Upper lobe of left lung (tissue), 6 donors: ENCODE measurements at regions not wholly inside any gene's neighbourhood (a gene's known extent, or its start where the extent isn't known, plus 50 kb on each side); places are given as distances from the start of the nearest gene placed in this dataset.

Source experiments
- ATAC-seq, 2 donors: fragments of 200-7000 bp; cut with Tn5 transposase; one replicate each; pipeline ENCODE4 v1.9.1; 2022; ENCODE audit warnings: mild to moderate bottlenecking in 2 of 2, moderate library complexity in 2 of 2; ENCODE audit not compliant: low FRiP score in 2 of 2
- DNase-seq, 2 donors: peaks; one replicate each; pipeline ENCODE4 v3.0.0-alpha.2; 2019 to 2020
- H3K27ac ChIP-seq, 4 donors: fragments of 200-600 bp; sonication (generic); one replicate each; pipeline ENCODE4 v1.5.1; 2016 to 2019
- H3K27me3 ChIP-seq, 4 donors: fragments of 200-600 bp; sonication (generic); one replicate each; pipeline ENCODE4 v1.5.1; 2017 to 2019
- H3K36me3 ChIP-seq, 4 donors: fragments of 200-600 bp; sonication (generic); one replicate each; pipeline ENCODE4 v1.5.1; 2016 to 2019
- H3K4me1 ChIP-seq, 4 donors: fragments of 200-600 bp; sonication (generic); one replicate each; pipeline ENCODE4 v1.5.1; 2018 to 2019
- H3K4me3 ChIP-seq, 4 donors: fragments of 200-600 bp; sonication (generic); one replicate each; pipeline ENCODE4 v1.5.1; 2017 to 2019; ENCODE audit warnings: mild to moderate bottlenecking in 2 of 4, moderate library complexity in 1 of 4
- H3K9me3 ChIP-seq, 4 donors: fragments of 200-600 bp; sonication (generic); one replicate each; pipeline ENCODE4 v1.5.1; 2018 to 2019
- EP300 ChIP-seq, 4 donors: sonication (generic); formaldehyde crosslinking; IDR thresholded peaks; one replicate each; pipeline ENCODE4 v1.5.1; 2017; ENCODE audit warnings: antibody characterized with exemption in 4 of 4, control low read depth in 2 of 4
- POLR2A ChIP-seq, 4 donors: fragments of 450-650 bp; IDR thresholded peaks; one replicate each; pipeline ENCODE4 v1.5.1; 2016 to 2017; ENCODE audit warnings: antibody characterized with exemption in 4 of 4, mild to moderate bottlenecking in 2 of 4
- POLR2AphosphoS5 ChIP-seq, 2 donors: sonication (generic); formaldehyde crosslinking; IDR thresholded peaks; one replicate each; pipeline ENCODE4 v1.5.1; 2017; ENCODE audit warnings: antibody characterized with exemption in 2 of 2
- WGBS, 2 donors: methylation state at CpG; one replicate each; pipeline ENCODE4 v1.1.5; 2017 to 2018; 5-methylcytosine and 5-hydroxymethylcytosine counted together
- TF ChIP-seq, protein P1 (sequence below), 6 experiments: fragments of 450-650 bp in 4 of 6; fragments of 200-600 bp in 2 of 6; sonication (generic) in 2 of 6; IDR thresholded peaks; one replicate each; pipeline ENCODE4 v1.5.1; 2016 to 2019; ENCODE audit warnings: antibody characterized with exemption in 6 of 6
- donor health status: DM: no; HTN: no; CAD: no; lungs with moderate emphysema.
- donor health status: DM: no; HTN: yes; CAD: no; lungs with severe emphysema.

GRCh38 chr18:77397056-77397455 lies 147.4 kb downstream of the GALR1 start:
- Histone ChIP-seq H3K4me1 (no peaks in the 10 kb centered on the region), H3K27me3 (no peaks in the 10 kb centered on the region), H3K36me3 (no peaks in the 10 kb centered on the region), H3K9me3 (no peaks in the 10 kb centered on the region), H3K4me3 (no peak overlapping the region), H3K27ac (no peak overlapping the region)
- TF ChIP-seq POLR2A (IDR thresholded peaks at IDR 0.05), result no peak
- no peak for TF ChIP-seq EP300 (IDR thresholded peaks at IDR 0.05)
- TF ChIP-seq POLR2AphosphoS5 (IDR thresholded peaks at IDR 0.05), result no peak
- TF ChIP-seq, protein P1, sequence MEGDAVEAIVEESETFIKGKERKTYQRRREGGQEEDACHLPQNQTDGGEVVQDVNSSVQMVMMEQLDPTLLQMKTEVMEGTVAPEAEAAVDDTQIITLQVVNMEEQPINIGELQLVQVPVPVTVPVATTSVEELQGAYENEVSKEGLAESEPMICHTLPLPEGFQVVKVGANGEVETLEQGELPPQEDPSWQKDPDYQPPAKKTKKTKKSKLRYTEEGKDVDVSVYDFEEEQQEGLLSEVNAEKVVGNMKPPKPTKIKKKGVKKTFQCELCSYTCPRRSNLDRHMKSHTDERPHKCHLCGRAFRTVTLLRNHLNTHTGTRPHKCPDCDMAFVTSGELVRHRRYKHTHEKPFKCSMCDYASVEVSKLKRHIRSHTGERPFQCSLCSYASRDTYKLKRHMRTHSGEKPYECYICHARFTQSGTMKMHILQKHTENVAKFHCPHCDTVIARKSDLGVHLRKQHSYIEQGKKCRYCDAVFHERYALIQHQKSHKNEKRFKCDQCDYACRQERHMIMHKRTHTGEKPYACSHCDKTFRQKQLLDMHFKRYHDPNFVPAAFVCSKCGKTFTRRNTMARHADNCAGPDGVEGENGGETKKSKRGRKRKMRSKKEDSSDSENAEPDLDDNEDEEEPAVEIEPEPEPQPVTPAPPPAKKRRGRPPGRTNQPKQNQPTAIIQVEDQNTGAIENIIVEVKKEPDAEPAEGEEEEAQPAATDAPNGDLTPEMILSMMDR (IDR thresholded peaks at IDR 0.05), result no peak
- no peak for ATAC-seq
- DNase-seq, result no peak
- WGBS, 2 donors, result 60 to 90% methylated on average over 3 to 6 of the region's 6 CpGs

DNA sequence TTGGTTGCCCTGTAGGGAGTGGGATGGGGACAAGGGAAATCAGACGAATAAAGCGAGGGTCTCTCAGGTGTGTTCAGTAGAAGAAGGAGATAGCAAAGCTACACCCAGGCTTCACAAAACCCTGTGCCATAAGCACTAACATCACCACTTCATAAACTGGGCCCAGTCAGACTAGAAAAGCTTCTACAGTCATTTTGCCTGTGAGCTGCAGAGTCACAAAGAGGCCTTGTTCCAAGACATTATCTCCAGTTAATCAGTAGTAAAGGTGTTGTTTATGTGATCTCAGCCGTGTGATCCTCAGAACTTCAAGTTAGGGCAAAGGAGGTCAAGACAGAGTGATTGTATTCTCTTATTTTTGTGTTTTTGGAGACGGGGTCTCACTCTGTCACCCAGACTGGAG lies 148.0 kb downstream of the GALR1 start:
- Histone ChIP-seq H3K27me3 (no peaks in the 10 kb centered on the region), H3K4me3 (no peak overlapping the region), H3K27ac (no peak overlapping the region), H3K36me3 (no peaks in the 10 kb centered on the region), H3K4me1 (no peaks in the 10 kb centered on the region), H3K9me3 (no peaks in the 10 kb centered on the region)
- 60 to 71% methylated on average over 4 of the region's 4 CpGs for WGBS, 2 donors
- no peak for DNase-seq
- TF ChIP-seq, protein P1 (IDR thresholded peaks at IDR 0.05), result no peak
- no peak for ATAC-seq

- H3K27me3 ChIP-seq, result no peaks in the 10 kb centered on the region
- ATAC-seq, result no peak
- H3K4me1 ChIP-seq, result no peaks in the 10 kb centered on the region
- no peak for DNase-seq
- H3K9me3 ChIP-seq, result no peaks in the 10 kb centered on the region
- TF ChIP-seq POLR2AphosphoS5 (IDR thresholded peaks at IDR 0.05) (no peak), EP300 (IDR thresholded peaks at IDR 0.05) (no peak), POLR2A (IDR thresholded peaks at IDR 0.05) (no peak)
- TF ChIP-seq, protein P1 (IDR thresholded peaks at IDR 0.05), result no peak
- H3K36me3 ChIP-seq, result no peaks in the 10 kb centered on the region
- H3K27ac ChIP-seq, result no peak overlapping the region
- WGBS, 2 donors, result 89 to 93% methylated on average over 5 of the region's 5 CpGs
- no peak overlapping the region for H3K4me3 ChIP-seq
Measured at GRCh38 chr18:77400561-77400960, 150.9 kb downstream of the GALR1 start.

DNA sequence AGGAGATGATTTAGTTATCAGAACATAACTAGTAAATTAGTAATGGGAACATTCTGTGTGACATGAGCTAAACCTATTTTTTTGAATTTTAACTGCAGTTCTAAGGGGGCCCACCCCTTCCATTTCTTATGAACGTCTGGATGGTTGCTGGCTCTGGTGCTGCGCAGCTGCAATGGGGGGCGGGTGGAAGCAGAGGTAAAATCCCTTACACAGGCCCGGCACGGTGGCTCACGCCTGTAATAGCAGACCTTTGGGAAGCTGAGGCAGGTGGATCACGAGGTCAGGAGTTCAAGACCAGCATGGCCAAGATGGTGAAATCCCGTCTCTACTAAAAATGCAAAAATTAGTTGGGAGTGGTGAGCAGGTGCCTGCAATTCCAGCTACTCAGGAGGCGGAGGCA lies 151.5 kb downstream of the GALR1 start:
- WGBS, 2 donors, result 89 to 93% methylated on average over 5 to 9 of the region's 9 CpGs
- Histone ChIP-seq H3K9me3 (no peaks in the 10 kb centered on the region), H3K4me1 (no peaks in the 10 kb centered on the region), H3K27me3 (no peaks in the 10 kb centered on the region), H3K4me3 (no peak overlapping the region), H3K36me3 (no peaks in the 10 kb centered on the region), H3K27ac (no peak overlapping the region)
- ATAC-seq (no peak), DNase-seq (no peak)
- TF ChIP-seq POLR2A (IDR thresholded peaks at IDR 0.05) (no peak), EP300 (IDR thresholded peaks at IDR 0.05) (no peak), POLR2AphosphoS5 (IDR thresholded peaks at IDR 0.05) (no peak)
- TF ChIP-seq, protein P1 (IDR thresholded peaks at IDR 0.05), result no peak

DNA sequence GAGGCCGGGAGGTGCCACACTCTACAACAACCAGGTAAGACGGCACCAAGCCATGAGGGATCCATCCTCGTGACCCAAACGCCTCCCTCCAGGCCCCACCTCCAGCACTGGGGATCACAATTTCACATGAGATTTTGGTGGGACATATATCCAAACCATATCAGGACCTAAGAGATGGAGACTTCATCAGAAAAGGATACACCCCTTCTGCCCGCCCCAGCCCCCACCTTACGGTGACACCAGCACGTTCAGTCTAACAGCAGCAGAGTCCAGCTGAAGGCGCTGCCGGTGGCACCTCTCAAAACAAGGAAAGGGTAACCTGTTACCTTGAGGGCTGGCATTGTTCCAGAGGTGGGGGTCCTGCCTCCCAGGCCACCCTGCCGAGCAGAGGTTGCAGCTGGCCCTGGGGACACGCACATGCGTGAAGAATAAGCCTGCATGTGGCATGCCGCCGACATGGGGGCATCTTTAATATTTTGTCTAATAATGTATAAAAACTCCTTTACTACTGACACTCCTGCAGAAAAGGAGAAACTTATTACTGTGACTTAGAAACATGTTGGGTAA lies 154.4 kb downstream of the GALR1 start:
- H3K36me3 ChIP-seq, result no peaks in the 10 kb centered on the region
- no peak overlapping the region for H3K27ac ChIP-seq
- no peaks in the 10 kb centered on the region for H3K4me1 ChIP-seq
- H3K9me3 ChIP-seq, result no peaks in the 10 kb centered on the region
- WGBS, 2 donors, result 89 to 98% methylated on average over 9 to 14 of the region's 14 CpGs
- no peak for TF ChIP-seq EP300 (IDR thresholded peaks at IDR 0.05)
- TF ChIP-seq, protein P1 (IDR thresholded peaks at IDR 0.05), result no peak
- no peak for TF ChIP-seq POLR2AphosphoS5 (IDR thresholded peaks at IDR 0.05)
- no peak overlapping the region for H3K4me3 ChIP-seq
- no peak for ATAC-seq
- DNase-seq, result no peak
- no peaks in the 10 kb centered on the region for H3K27me3 ChIP-seq
